Keratinocyte (primary cell): ENCODE measurements at regions not wholly inside any gene's neighbourhood (a gene's known extent, or its start where the extent isn't known, plus 50 kb on each side); places are given as distances from the start of the nearest gene placed in this dataset.

Experiments
- DNase-seq: peaks from one replicate; pipeline ENCODE4 v3.0.0-alpha.2; 2011; ENCODE audit warnings: low read depth, missing footprints, low spot score
- FAIRE-seq: peaks from 2 replicates; lab custom pipeline; 2011; peaks lifted over from hg19 to GRCh38; lab: Jason Lieb, UNC
- H2AFZ ChIP-seq: 2 replicates; pipeline ENCODE4 v1.6.0; 2012; ENCODE audit warnings: low read length, control low read depth, inconsistent platforms; ENCODE audit not compliant: control insufficient read depth
- H3K27ac ChIP-seq: 2 replicates; pipeline ENCODE4 v1.5.1; 2011; ENCODE audit warnings: low read length; ENCODE audit not compliant: control insufficient read depth, insufficient read depth
- H3K27me3 ChIP-seq: 3 replicates; pipeline ENCODE4 v1.6.0; 2011; ENCODE audit warnings: low read length; ENCODE audit not compliant: control insufficient read depth, insufficient read depth; ENCODE audit errors: extremely low read depth
- H3K36me3 ChIP-seq, 2 experiments: 2 replicates in 1 of 2; 3 replicates in 1 of 2; pipeline ENCODE4 v1.5.1; 2011; ENCODE audit warnings: low read length in 2 of 2, mild to moderate bottlenecking in 1 of 2; ENCODE audit not compliant: control insufficient read depth in 2 of 2, insufficient read depth in 2 of 2; ENCODE audit errors: extremely low read depth in 1 of 2
- H3K4me1 ChIP-seq: 3 replicates; pipeline ENCODE4 v1.5.1; 2011; ENCODE audit warnings: low read length; ENCODE audit not compliant: control insufficient read depth, insufficient read depth; ENCODE audit errors: extremely low read depth
- H3K4me2 ChIP-seq: 3 replicates; pipeline ENCODE4 v1.6.0; 2011; ENCODE audit warnings: low read depth, low read length; ENCODE audit not compliant: control insufficient read depth, insufficient read depth; ENCODE audit errors: extremely low read depth
- H3K4me3 ChIP-seq, 3 experiments: fragments of 200-600 bp in 1 of 3; sonication (generic) in 1 of 3; 2 replicates in 2 of 3; 3 replicates in 1 of 3; pipeline ENCODE4 v1.5.1; 2011 to 2016; ENCODE audit warnings: low read length in 3 of 3, mild to moderate bottlenecking in 3 of 3, control low read depth in 2 of 3, inconsistent platforms in 1 of 3, low read depth in 1 of 3, mixed read lengths in 1 of 3, mixed run types in 1 of 3, moderate library complexity in 1 of 3; ENCODE audit not compliant: control insufficient read depth in 2 of 3, insufficient read depth in 2 of 3; ENCODE audit errors: extremely low read depth in 1 of 3
- H3K79me2 ChIP-seq: 2 replicates; pipeline ENCODE4 v1.6.0; 2012; ENCODE audit warnings: low read length; ENCODE audit not compliant: control insufficient read depth, insufficient read depth
- H3K9ac ChIP-seq: 3 replicates; pipeline ENCODE4 v1.6.0; 2011; ENCODE audit warnings: low read length; ENCODE audit not compliant: control insufficient read depth, insufficient read depth; ENCODE audit errors: extremely low read depth
- H3K9me1 ChIP-seq: 3 replicates; pipeline ENCODE4 v1.6.0; 2011; ENCODE audit warnings: low read length; ENCODE audit not compliant: control insufficient read depth, insufficient read depth; ENCODE audit errors: extremely low read depth
- H3K9me3 ChIP-seq: 2 replicates; pipeline ENCODE4 v1.5.1; 2012; ENCODE audit warnings: low read depth, low read length; ENCODE audit not compliant: control insufficient read depth
- H4K20me1 ChIP-seq: 3 replicates; pipeline ENCODE4 v1.6.0; 2011; ENCODE audit warnings: low read length; ENCODE audit not compliant: control insufficient read depth, insufficient read depth; ENCODE audit errors: extremely low read depth
- CTCF ChIP-seq, 3 experiments: IDR thresholded peaks in 1 of 3; conservative IDR thresholded peaks in 1 of 3; optimal IDR thresholded peaks in 1 of 3; 2 replicates in 2 of 3; 3 replicates in 1 of 3; pipeline versions ENCODE3 to v1.5.1; 2011; ENCODE audit warnings: low read length in 3 of 3, mild to moderate bottlenecking in 3 of 3, moderate library complexity in 2 of 3, control low read depth in 1 of 3, inconsistent platforms in 1 of 3; ENCODE audit not compliant: insufficient read depth in 2 of 3; ENCODE audit errors: extremely low read depth in 1 of 3
- EZH2 ChIP-seq: IDR thresholded peaks from one replicate; pipeline ENCODE4 v1.6.1; 2012; ENCODE audit warnings: inconsistent platforms, mild to moderate bottlenecking, low read length, moderate library complexity
- dilution Hi-C: fragments of 300-500 bp; cut with MboI; formaldehyde crosslinking; loops from one replicate; pipeline ENCODE4 v1.7.0; 2020; ENCODE audit warnings: low sequenced_read_pairs; ENCODE audit not compliant: extremely low pct_ligation_motif_present

GRCh38 chr2:238773472-238773871, 74.4 kb upstream of the TWIST2 start:
- Histone ChIP-seq H2AFZ (no peak overlapping the region), H3K27ac (no peak overlapping the region), H3K4me3 (no peak overlapping the region), H3K9ac (no peak overlapping the region), H3K36me3 (no peaks in the 10 kb centered on the region), H3K79me2 (no peaks in the 10 kb centered on the region), H3K4me1 (no peaks in the 10 kb centered on the region), H3K27me3 (peaks cover 3% of the 10 kb centered on the region), H3K9me1 (no peaks in the 10 kb centered on the region), H3K4me2 (no peak overlapping the region), H3K9me3 (peaks cover 12% of the 10 kb centered on the region), H4K20me1 (no peaks in the 10 kb centered on the region)
- dilution Hi-C loops = no loop called here
- DNase-seq (no peak), FAIRE-seq (no peak)
- TF ChIP-seq EZH2 (no peak), CTCF (optimal IDR thresholded peaks at IDR 0.05 in 1 of 3, IDR thresholded peaks at IDR 0.05 in 1 of 3, conservative IDR thresholded peaks at IDR 0.05 in 1 of 3; ENCODE audit: extremely low read depth in 1 of 3, insufficient read depth in 2 of 3, low read length in 3 of 3) (no peak)

DNA sequence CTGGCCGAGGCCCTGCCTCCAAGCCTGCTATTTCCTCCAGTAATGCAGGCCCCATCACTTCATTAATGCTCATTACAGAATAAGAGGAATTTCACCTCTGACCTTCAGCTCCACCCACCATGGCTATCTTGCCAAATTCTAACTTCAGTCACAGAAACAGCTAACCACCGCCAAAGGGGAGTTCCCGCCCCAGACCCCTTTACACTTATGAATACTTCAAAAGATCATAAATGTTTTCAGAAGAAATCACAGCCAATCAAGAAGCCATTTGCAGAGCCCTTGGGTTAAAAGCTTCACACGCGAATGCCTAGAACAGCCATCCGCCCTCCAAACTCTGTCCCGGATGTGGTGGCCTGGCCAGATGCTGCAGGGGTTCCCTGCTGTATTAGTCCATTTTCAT, 73.8 kb upstream of the TWIST2 start:
- dilution Hi-C loops = no loop called here
- H3K4me2 ChIP-seq = no peak overlapping the region
- H3K9ac ChIP-seq = no peak overlapping the region
- no peak overlapping the region for H3K4me3 ChIP-seq
- H3K9me3 ChIP-seq = peaks cover 12% of the 10 kb centered on the region
- DNase-seq (no peak), FAIRE-seq (no peak)
- peaks cover 3% of the 10 kb centered on the region for H3K27me3 ChIP-seq
- H2AFZ ChIP-seq = no peak overlapping the region
- no peaks in the 10 kb centered on the region for H3K9me1 ChIP-seq
- no peaks in the 10 kb centered on the region for H3K4me1 ChIP-seq
- no peaks in the 10 kb centered on the region for H4K20me1 ChIP-seq
- no peaks in the 10 kb centered on the region for H3K79me2 ChIP-seq
- H3K27ac ChIP-seq = no peak overlapping the region
- H3K36me3 ChIP-seq = no peaks in the 10 kb centered on the region
- TF ChIP-seq EZH2 = no peak
- no peak for TF ChIP-seq CTCF (optimal IDR thresholded peaks at IDR 0.05 in 1 of 3, IDR thresholded peaks at IDR 0.05 in 1 of 3, conservative IDR thresholded peaks at IDR 0.05 in 1 of 3; ENCODE audit: extremely low read depth in 1 of 3, insufficient read depth in 2 of 3, low read length in 3 of 3)
